IMR-90 (cell line): ENCODE measurements at regions not wholly inside any gene's neighbourhood (a gene's known extent, or its start where the extent isn't known, plus 50 kb on each side); places are given as distances from the start of the nearest gene placed in this dataset.

ENCODE experiments used
- ATAC-seq: fragments of 200-7000 bp; cut with Tn5 transposase; 2 replicates; pipeline ENCODE4 v1.9.1; 2020; ENCODE audit warnings: low read depth, mild to moderate bottlenecking, moderate library complexity
- BruUV-seq: library from RNA; stranded (reverse); fragments of 400-500 nt; replicated peaks from 2 replicates; lab custom pipeline; 2021; lab: Mats Ljungman, UMichigan
- CTCF ChIA-PET: fragments of 300-600 bp; formaldehyde crosslinking; extraction: SDS; loops from one replicate; lab custom pipeline; 2021; ENCODE audit warnings: antibody characterized with exemption; lab: Yijun Ruan, JAX
- POLR2A ChIA-PET: fragments of 300-600 bp; sonication (Branson Sonifier 250); formaldehyde crosslinking; loops from one replicate; lab custom pipeline; 2022; ENCODE audit warnings: antibody characterized with exemption; ENCODE audit not compliant: unreplicated experiment; lab: Charles Lee
- DNase-seq: peaks from one replicate; pipeline ENCODE4 v3.0.0; 2013
- H2AFZ ChIP-seq: replicated peaks from 2 replicates; pipeline ENCODE3; 2013; ENCODE audit warnings: low read length, mild to moderate bottlenecking; ENCODE audit not compliant: poor library complexity
- H2AK5ac ChIP-seq: 2 replicates; pipeline ENCODE4 v1.6.1; 2013; ENCODE audit warnings: low read depth, low read length, inconsistent platforms
- H2AK9ac ChIP-seq: replicated peaks from 2 replicates; pipeline ENCODE3; 2013; ENCODE audit warnings: mild to moderate bottlenecking, low read depth, low read length, moderate library complexity; ENCODE audit not compliant: poor library complexity
- H2BK120ac ChIP-seq: 2 replicates; pipeline ENCODE4 v1.6.1; 2013; ENCODE audit warnings: low read depth, low read length, inconsistent platforms
- H2BK15ac ChIP-seq: 3 replicates; pipeline ENCODE4 v1.6.1; 2013; ENCODE audit warnings: low read depth, low read length, inconsistent platforms
- H2BK20ac ChIP-seq: 2 replicates; pipeline ENCODE4 v1.6.1; 2013; ENCODE audit warnings: low read depth, mild to moderate bottlenecking, inconsistent platforms, low read length, moderate library complexity
- H2BK5ac ChIP-seq: 2 replicates; pipeline ENCODE4 v1.6.1; 2013; ENCODE audit warnings: mild to moderate bottlenecking, low read depth, low read length, inconsistent platforms; ENCODE audit not compliant: poor library complexity, severe bottlenecking
- H3K14ac ChIP-seq: replicated peaks from 2 replicates; pipeline ENCODE4 v1.6.1; 2013; ENCODE audit warnings: low read depth, low read length, inconsistent platforms
- H3K18ac ChIP-seq: 2 replicates; pipeline ENCODE4 v1.6.1; 2013; ENCODE audit warnings: low read depth, low read length, control low read depth
- H3K23ac ChIP-seq: 2 replicates; pipeline ENCODE4 v1.6.1; 2013; ENCODE audit warnings: low read depth, low read length, inconsistent platforms
- H3K27ac ChIP-seq: 2 replicates; pipeline ENCODE4 v1.5.1; 2013; ENCODE audit warnings: mild to moderate bottlenecking, control low read depth, low read length; ENCODE audit not compliant: insufficient read depth
- H3K27me3 ChIP-seq: 2 replicates; pipeline ENCODE4 v1.6.1; 2013; ENCODE audit warnings: low read length; ENCODE audit not compliant: control insufficient read depth, insufficient read depth
- H3K36me3 ChIP-seq: 2 replicates; pipeline ENCODE4 v1.6.1; 2013; ENCODE audit warnings: low read length, mixed read lengths; ENCODE audit not compliant: control insufficient read depth, insufficient read depth
- H3K4ac ChIP-seq: 2 replicates; pipeline ENCODE4 v1.6.1; 2013; ENCODE audit warnings: low read depth, low read length, inconsistent platforms
- H3K4me1 ChIP-seq: 2 replicates; pipeline ENCODE4 v1.6.1; 2013; ENCODE audit warnings: low read length, mixed read lengths; ENCODE audit not compliant: control insufficient read depth, insufficient read depth
- H3K4me2 ChIP-seq: 2 replicates; pipeline ENCODE4 v1.6.1; 2013; ENCODE audit warnings: low read depth, mild to moderate bottlenecking, control low read depth, low read length, moderate library complexity
- H3K4me3 ChIP-seq: 2 replicates; pipeline ENCODE4 v1.5.1; 2013; ENCODE audit warnings: low read depth, mild to moderate bottlenecking, control low read depth, low read length, moderate library complexity; ENCODE audit not compliant: insufficient read depth
- H3K56ac ChIP-seq: 2 replicates; pipeline ENCODE4 v1.6.1; 2013; ENCODE audit warnings: low read length, inconsistent platforms; ENCODE audit not compliant: insufficient read depth; ENCODE audit errors: extremely low read depth
- H3K79me1 ChIP-seq, 2 experiments: 2 replicates each; pipeline ENCODE4 v1.6.1; 2013; ENCODE audit warnings: low read length in 2 of 2, inconsistent platforms in 1 of 2, low read depth in 1 of 2
- H3K9ac ChIP-seq: 2 replicates; pipeline ENCODE4 v1.6.1; 2013; ENCODE audit warnings: low read depth, low read length, control low read depth
- H3K9me1 ChIP-seq: 2 replicates; pipeline ENCODE4 v1.6.1; 2013; ENCODE audit warnings: low read length, inconsistent platforms; ENCODE audit not compliant: insufficient read depth
- H3K9me3 ChIP-seq: 2 replicates; pipeline ENCODE4 v1.6.1; 2013; ENCODE audit warnings: low read length; ENCODE audit not compliant: control insufficient read depth, insufficient read depth
- H4K20me1 ChIP-seq: 2 replicates; pipeline ENCODE4 v1.6.1; 2013; ENCODE audit warnings: low read length, inconsistent platforms; ENCODE audit not compliant: insufficient read depth
- H4K5ac ChIP-seq: 2 replicates; pipeline ENCODE4 v1.6.1; 2013; ENCODE audit warnings: mild to moderate bottlenecking, low read depth, low read length, control low read depth
- H4K8ac ChIP-seq, 2 experiments: 2 replicates each; pipeline ENCODE4 v1.6.1; 2013; ENCODE audit warnings: low read depth in 2 of 2, low read length in 2 of 2, control low read depth in 1 of 2, inconsistent platforms in 1 of 2
- H4K91ac ChIP-seq: 2 replicates; pipeline ENCODE4 v1.6.1; 2013; ENCODE audit warnings: low read depth, low read length, inconsistent platforms; ENCODE audit not compliant: insufficient read depth
- BHLHE40 ChIP-seq: fragments of 150-350 bp; IDR thresholded peaks from 2 replicates; pipeline ENCODE4 v1.6.1; 2016; ENCODE audit warnings: mild to moderate bottlenecking, low read depth, low read length
- CEBPB ChIP-seq: IDR thresholded peaks from 2 replicates; pipeline ENCODE4 v1.6.1; 2012; ENCODE audit warnings: low read depth, low read length, improper control_type of control experiment
- RCOR1 ChIP-seq: IDR thresholded peaks from 2 replicates; pipeline ENCODE4 v1.6.1; 2012; ENCODE audit warnings: mild to moderate bottlenecking, low read length, improper control_type of control experiment; ENCODE audit not compliant: insufficient replicate concordance
- RFX5 ChIP-seq: IDR thresholded peaks from 2 replicates; pipeline ENCODE4 v1.8.0; 2012; ENCODE audit warnings: low read depth, mild to moderate bottlenecking, low read length, moderate library complexity
- SMC3 ChIP-seq: fragments of 150-350 bp; IDR thresholded peaks from 2 replicates; pipeline ENCODE4 v1.6.1; 2016; ENCODE audit warnings: low read depth, mild to moderate bottlenecking, antibody characterized with exemption, low read length, moderate library complexity
- USF2 ChIP-seq: fragments of 150-350 bp; IDR thresholded peaks from 2 replicates; pipeline ENCODE4 v1.6.1; 2017; ENCODE audit warnings: mild to moderate bottlenecking, antibody characterized with exemption, low read length, low read depth
- WGBS, 2 experiments: methylation state at CpG; one replicate each; pipeline versions ENCODE4 v1.1.5 to v1.1.7; 2013; ENCODE audit warnings: missing lambda C conversion rate in 2 of 2; ENCODE audit not compliant: insufficient read length in 1 of 2; ENCODE audit errors: extremely low coverage in 2 of 2; 5-methylcytosine and 5-hydroxymethylcytosine counted together
- dilution Hi-C: fragments of 300-500 bp; cut with HindIII; formaldehyde crosslinking; loops from one replicate; pipeline ENCODE4 v1.14.3; 2018; ENCODE audit warnings: low sequenced_read_pairs; ENCODE audit not compliant: unreplicated experiment
- in situ Hi-C: fragments of 300-500 bp; cut with MboI; formaldehyde crosslinking; loops from 3 replicates; pipeline ENCODE4 v1.14.3; 2019; ENCODE audit warnings: low sequenced_read_pairs, inconsistent platforms, mixed read lengths
- intact Hi-C: fragments of 100-400 bp; cut with micrococcal nuclease; formaldehyde crosslinking; loops from 2 replicates; pipeline ENCODE4 v1.10.0; 2022
- TF ChIP-seq, protein P1 (sequence below): fragments of 150-350 bp; IDR thresholded peaks from 2 replicates; pipeline ENCODE4 v1.6.1; 2016; ENCODE audit warnings: low read depth, mild to moderate bottlenecking, low read length, moderate library complexity, borderline replicate concordance
- TF ChIP-seq, protein P2 (sequence below): conservative IDR thresholded peaks from 2 replicates; pipeline ENCODE4 v1.5.1; 2012; ENCODE audit warnings: mild to moderate bottlenecking, low read depth, low read length, improper control_type of control experiment

GRCh38 chrX:109858602-109859341 is 125.7 kb upstream of the ACSL4 start (continued):
- no peak for TF ChIP-seq RCOR1

GRCh38 chrX:109859651-109860050 is 126.6 kb upstream of the ACSL4 start:
- in situ Hi-C loops = no loop called here
- no CpG with 5 or more reads among the region's 2 CpGs for WGBS, 2 experiments

More at GRCh38 chrX:109859651-109860050, 126.6 kb upstream of the ACSL4 start:
- no peak overlapping the region for H4K5ac ChIP-seq
- H3K14ac ChIP-seq = no peak overlapping the region
- no peak for DNase-seq
- H2BK20ac ChIP-seq = no peak overlapping the region
- H3K79me1 ChIP-seq = no peaks in the 10 kb centered on the region
- H3K4me2 ChIP-seq = no peak overlapping the region
- ATAC-seq = no peak
- no peaks in the 10 kb centered on the region for H3K9me1 ChIP-seq
- H4K8ac ChIP-seq = no peak overlapping the region
- POLR2A ChIA-PET = no interaction called here
- H3K9me3 ChIP-seq = no peaks in the 10 kb centered on the region; the same call in 1 of the 2 replicates
- no peak overlapping the region for H3K27ac ChIP-seq
- H3K9ac ChIP-seq = no peak overlapping the region
- dilution Hi-C loops (no loop called here), intact Hi-C loops (no loop called here)
- no peak overlapping the region for H3K18ac ChIP-seq
- TF ChIP-seq USF2 (no peak), RCOR1 (no peak), SMC3 (no peak), RFX5 (no peak), CEBPB (no peak), BHLHE40 (no peak)
- TF ChIP-seq, protein P1, sequence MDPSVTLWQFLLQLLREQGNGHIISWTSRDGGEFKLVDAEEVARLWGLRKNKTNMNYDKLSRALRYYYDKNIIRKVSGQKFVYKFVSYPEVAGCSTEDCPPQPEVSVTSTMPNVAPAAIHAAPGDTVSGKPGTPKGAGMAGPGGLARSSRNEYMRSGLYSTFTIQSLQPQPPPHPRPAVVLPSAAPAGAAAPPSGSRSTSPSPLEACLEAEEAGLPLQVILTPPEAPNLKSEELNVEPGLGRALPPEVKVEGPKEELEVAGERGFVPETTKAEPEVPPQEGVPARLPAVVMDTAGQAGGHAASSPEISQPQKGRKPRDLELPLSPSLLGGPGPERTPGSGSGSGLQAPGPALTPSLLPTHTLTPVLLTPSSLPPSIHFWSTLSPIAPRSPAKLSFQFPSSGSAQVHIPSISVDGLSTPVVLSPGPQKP = no peak
- TF ChIP-seq, protein P2, sequence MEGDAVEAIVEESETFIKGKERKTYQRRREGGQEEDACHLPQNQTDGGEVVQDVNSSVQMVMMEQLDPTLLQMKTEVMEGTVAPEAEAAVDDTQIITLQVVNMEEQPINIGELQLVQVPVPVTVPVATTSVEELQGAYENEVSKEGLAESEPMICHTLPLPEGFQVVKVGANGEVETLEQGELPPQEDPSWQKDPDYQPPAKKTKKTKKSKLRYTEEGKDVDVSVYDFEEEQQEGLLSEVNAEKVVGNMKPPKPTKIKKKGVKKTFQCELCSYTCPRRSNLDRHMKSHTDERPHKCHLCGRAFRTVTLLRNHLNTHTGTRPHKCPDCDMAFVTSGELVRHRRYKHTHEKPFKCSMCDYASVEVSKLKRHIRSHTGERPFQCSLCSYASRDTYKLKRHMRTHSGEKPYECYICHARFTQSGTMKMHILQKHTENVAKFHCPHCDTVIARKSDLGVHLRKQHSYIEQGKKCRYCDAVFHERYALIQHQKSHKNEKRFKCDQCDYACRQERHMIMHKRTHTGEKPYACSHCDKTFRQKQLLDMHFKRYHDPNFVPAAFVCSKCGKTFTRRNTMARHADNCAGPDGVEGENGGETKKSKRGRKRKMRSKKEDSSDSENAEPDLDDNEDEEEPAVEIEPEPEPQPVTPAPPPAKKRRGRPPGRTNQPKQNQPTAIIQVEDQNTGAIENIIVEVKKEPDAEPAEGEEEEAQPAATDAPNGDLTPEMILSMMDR = no peak
- H2AK5ac ChIP-seq = no peak overlapping the region
- H2BK120ac ChIP-seq = no peak overlapping the region
- no peaks in the 10 kb centered on the region for H3K36me3 ChIP-seq
- H3K4me3 ChIP-seq = no peak overlapping the region
- H3K27me3 ChIP-seq = peaks cover 5% of the 10 kb centered on the region; the same call in 1 of the 2 replicates
- H3K56ac ChIP-seq = no peak overlapping the region
- no peak overlapping the region for H2AK9ac ChIP-seq
- H3K4ac ChIP-seq = no peak overlapping the region
- H3K4me1 ChIP-seq = no peaks in the 10 kb centered on the region; the same call in 1 of the 2 replicates
- H2BK15ac ChIP-seq = no peak overlapping the region
- H3K23ac ChIP-seq = no peak overlapping the region
- H4K91ac ChIP-seq = no peak overlapping the region
- H4K20me1 ChIP-seq = no peaks in the 10 kb centered on the region
- H2AFZ ChIP-seq = no peak overlapping the region
- no TSS peak for BruUV-seq
- CTCF ChIA-PET = no interaction called here
- no peak overlapping the region for H2BK5ac ChIP-seq
